Epithelial cell of esophagus (primary cell): ENCODE measurements at regions not wholly inside any gene's neighbourhood (a gene's known extent, or its start where the extent isn't known, plus 50 kb on each side); places are given as distances from the start of the nearest gene placed in this dataset.

Experiments
- DNase-seq: peaks from one replicate; pipeline ENCODE4 v3.0.0; 2010; ENCODE audit warnings: low read depth
- H3K4me3 ChIP-seq: 2 replicates; pipeline ENCODE4 v1.5.1; 2011; ENCODE audit warnings: mild to moderate bottlenecking, low read length, control low read depth
- CTCF ChIP-seq: IDR thresholded peaks from 2 replicates; pipeline ENCODE4 v1.5.1; 2011; ENCODE audit warnings: low read depth, mild to moderate bottlenecking, low read length, control low read depth, inconsistent platforms; ENCODE audit not compliant: insufficient read depth; ENCODE audit errors: missing control alignments

GRCh38 chr18:51999351-51999750, 340.6 kb upstream of the DCC start:
- no peak for TF ChIP-seq CTCF
- DNase-seq, result no peak

GRCh38 chr18:52000435-52000834, 339.6 kb upstream of the DCC start:
- H3K4me3 ChIP-seq, result no peak overlapping the region
- no peak for DNase-seq
- no peak for TF ChIP-seq CTCF

More at GRCh38 chr18:51999351-51999750, 340.6 kb upstream of the DCC start:
- no peak overlapping the region for H3K4me3 ChIP-seq

GRCh38 chr18:52001106-52001505, 338.9 kb upstream of the DCC start:
- no peak for TF ChIP-seq CTCF
- DNase-seq, result no peak
- H3K4me3 ChIP-seq, result no peak overlapping the region

GRCh38 chr18:52002600-52002999, 337.4 kb upstream of the DCC start:
- no peak overlapping the region for H3K4me3 ChIP-seq
- DNase-seq, result no peak
- TF ChIP-seq CTCF, result no peak

- TF ChIP-seq CTCF, result no peak
- H3K4me3 ChIP-seq, result no peak overlapping the region
- no peak for DNase-seq
These were observed 332.9 kb upstream of the DCC start for GRCh38 chr18:52007105-52007504.

GRCh38 chr18:52008330-52008729, 331.7 kb upstream of the DCC start:
- no peak for TF ChIP-seq CTCF
- no peak overlapping the region for H3K4me3 ChIP-seq
- no peak for DNase-seq

GRCh38 chr18:52008736-52009135, 331.3 kb upstream of the DCC start:
- DNase-seq, result no peak
- H3K4me3 ChIP-seq, result no peak overlapping the region
- no peak for TF ChIP-seq CTCF
